HEK293T (cell line): ENCODE measurements at regions not wholly inside any gene's neighbourhood (a gene's known extent, or its start where the extent isn't known, plus 50 kb on each side); places are given as distances from the start of the nearest gene placed in this dataset.

ENCODE experiments used
- CTCF ChIA-PET: fragments of 350-600 bp; formaldehyde crosslinking; extraction: SDS; loops from one replicate; lab custom pipeline; 2021; ENCODE audit warnings: antibody characterized with exemption, inconsistent platforms; lab: Yijun Ruan, JAX
- POLR2A ChIA-PET: fragments of 350-600 bp; formaldehyde crosslinking; extraction: SDS; loops from one replicate; lab custom pipeline; 2020; ENCODE audit warnings: antibody characterized with exemption, inconsistent platforms; lab: Yijun Ruan, JAX
- DNase-seq: peaks from one replicate; pipeline ENCODE4 v3.0.0; 2012; ENCODE audit warnings: mixed read lengths; ENCODE audit errors: extremely low spot score
- ARNT ChIP-seq: fragments of 450-650 bp; IDR thresholded peaks from 2 replicates; pipeline ENCODE4 v1.6.1; 2017; ENCODE audit warnings: mild to moderate bottlenecking
- BHLHE40 ChIP-seq: fragments of 450-650 bp; IDR thresholded peaks from 2 replicates; pipeline ENCODE4 v1.6.1; 2016; ENCODE audit warnings: mild to moderate bottlenecking, moderate library complexity, borderline replicate concordance
- CTBP1 ChIP-seq: fragments of 450-650 bp; IDR thresholded peaks from 2 replicates; pipeline ENCODE4 v1.6.1; 2016; ENCODE audit warnings: borderline replicate concordance
- ELF4 ChIP-seq: fragments of 450-650 bp; IDR thresholded peaks from 2 replicates; pipeline ENCODE4 v1.6.1; 2017; ENCODE audit warnings: antibody characterized with exemption
- FOXA1 ChIP-seq: fragments of 450-650 bp; IDR thresholded peaks from 2 replicates; pipeline ENCODE4 v1.6.1; 2016; ENCODE audit warnings: mild to moderate bottlenecking
- FOXK2 ChIP-seq: fragments of 450-650 bp; IDR thresholded peaks from 2 replicates; pipeline ENCODE4 v1.6.1; 2016; ENCODE audit warnings: mild to moderate bottlenecking
- FOXM1 ChIP-seq: fragments of 450-650 bp; IDR thresholded peaks from 2 replicates; pipeline ENCODE4 v1.6.1; 2017; ENCODE audit warnings: mild to moderate bottlenecking, borderline replicate concordance
- HDGF ChIP-seq: fragments of 450-650 bp; IDR thresholded peaks from 2 replicates; pipeline ENCODE4 v1.6.1; 2017; ENCODE audit warnings: antibody characterized with exemption, borderline replicate concordance
- L3MBTL2 ChIP-seq: fragments of 450-650 bp; conservative IDR thresholded peaks from 2 replicates; pipeline ENCODE4 v1.6.1; 2016; ENCODE audit warnings: mild to moderate bottlenecking
- LEF1 ChIP-seq: fragments of 450-650 bp; IDR thresholded peaks from 2 replicates; pipeline ENCODE4 v1.6.1; 2017; ENCODE audit warnings: mild to moderate bottlenecking, borderline replicate concordance
- NFRKB ChIP-seq: fragments of 450-650 bp; IDR thresholded peaks from 2 replicates; pipeline ENCODE4 v1.6.1; 2016; ENCODE audit warnings: mild to moderate bottlenecking, moderate library complexity
- SP1 ChIP-seq: fragments of 450-650 bp; IDR thresholded peaks from 2 replicates; pipeline ENCODE4 v1.6.1; 2017
- SUZ12 ChIP-seq: fragments of 450-650 bp; IDR thresholded peaks from 2 replicates; pipeline ENCODE4 v1.6.1; 2016; ENCODE audit warnings: mild to moderate bottlenecking
- TARDBP ChIP-seq: fragments of 450-650 bp; IDR thresholded peaks from 2 replicates; pipeline ENCODE4 v1.6.1; 2016
- ZNF384 ChIP-seq: fragments of 450-650 bp; IDR thresholded peaks from 2 replicates; pipeline ENCODE4 v1.6.1; 2016
- TF ChIP-seq, protein P1 (sequence below): fragments of 450-650 bp; IDR thresholded peaks from 2 replicates; pipeline ENCODE4 v1.6.1; 2016

GRCh38 chr2:36266536-36267121, 88.9 kb upstream of the CRIM1 start:
- no peak for DNase-seq
- CTCF ChIA-PET = no interaction called here
- TF ChIP-seq HDGF = no peak
- TF ChIP-seq SP1 = no peak
- TF ChIP-seq ELF4 = no peak
- no peak for TF ChIP-seq TARDBP
- TF ChIP-seq ARNT = no peak
- no peak for TF ChIP-seq FOXK2
- TF ChIP-seq, protein P1, sequence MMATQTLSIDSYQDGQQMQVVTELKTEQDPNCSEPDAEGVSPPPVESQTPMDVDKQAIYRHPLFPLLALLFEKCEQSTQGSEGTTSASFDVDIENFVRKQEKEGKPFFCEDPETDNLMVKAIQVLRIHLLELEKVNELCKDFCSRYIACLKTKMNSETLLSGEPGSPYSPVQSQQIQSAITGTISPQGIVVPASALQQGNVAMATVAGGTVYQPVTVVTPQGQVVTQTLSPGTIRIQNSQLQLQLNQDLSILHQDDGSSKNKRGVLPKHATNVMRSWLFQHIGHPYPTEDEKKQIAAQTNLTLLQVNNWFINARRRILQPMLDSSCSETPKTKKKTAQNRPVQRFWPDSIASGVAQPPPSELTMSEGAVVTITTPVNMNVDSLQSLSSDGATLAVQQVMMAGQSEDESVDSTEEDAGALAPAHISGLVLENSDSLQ = no peak
- TF ChIP-seq SUZ12 = no peak
- POLR2A ChIA-PET = no interaction called here

DNA sequence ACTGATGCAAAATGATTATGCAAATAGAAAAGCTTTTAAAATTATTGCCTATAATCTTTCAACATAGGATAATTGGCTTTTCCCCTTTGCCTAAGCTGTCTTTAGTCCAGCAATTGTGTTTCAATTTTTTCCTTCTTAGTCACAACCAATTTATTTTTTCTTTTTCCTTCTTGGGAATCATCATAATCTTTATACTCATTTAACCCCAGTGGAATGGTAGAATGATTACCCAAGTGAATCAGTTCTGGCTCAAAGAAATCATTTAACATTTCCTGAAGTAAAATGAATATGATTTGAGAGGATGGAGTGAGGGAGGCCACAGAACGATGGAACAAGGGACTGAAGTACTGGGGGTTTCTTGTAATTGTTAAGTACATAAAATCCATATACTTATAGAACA, 93.0 kb upstream of the CRIM1 start:
- TF ChIP-seq TARDBP = no peak
- no peak for TF ChIP-seq NFRKB
- no peak for TF ChIP-seq LEF1
- no peak for TF ChIP-seq SUZ12
- no peak for TF ChIP-seq FOXA1
- no peak for TF ChIP-seq ELF4
- ChIA-PET CTCF (no interaction called here), POLR2A (no interaction called here)
- no peak for DNase-seq

DNA sequence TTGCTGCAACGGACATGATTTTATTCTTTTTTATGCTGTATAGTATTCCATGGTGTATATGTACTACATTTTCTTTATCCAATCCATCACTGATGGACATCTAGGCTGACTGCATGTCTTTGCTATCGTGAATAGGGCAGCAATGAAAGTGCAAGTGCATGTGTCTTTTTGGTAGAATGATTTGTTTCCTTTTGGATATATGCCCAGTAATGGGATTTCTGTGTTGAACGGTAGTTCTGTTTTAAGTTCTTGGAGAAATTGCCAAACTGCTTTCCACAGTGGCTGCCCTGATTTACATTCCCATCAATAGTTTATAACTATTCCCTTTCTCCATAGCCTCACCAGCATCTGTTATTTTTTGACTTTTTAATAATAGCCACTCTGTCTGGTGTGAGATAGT, 99.7 kb upstream of the CRIM1 start:
- ChIA-PET POLR2A (no interaction called here), CTCF (no interaction called here)
- no peak for TF ChIP-seq CTBP1
- TF ChIP-seq L3MBTL2 = no peak
- no peak for TF ChIP-seq TARDBP
- no peak for TF ChIP-seq FOXM1
- DNase-seq = no peak

DNA sequence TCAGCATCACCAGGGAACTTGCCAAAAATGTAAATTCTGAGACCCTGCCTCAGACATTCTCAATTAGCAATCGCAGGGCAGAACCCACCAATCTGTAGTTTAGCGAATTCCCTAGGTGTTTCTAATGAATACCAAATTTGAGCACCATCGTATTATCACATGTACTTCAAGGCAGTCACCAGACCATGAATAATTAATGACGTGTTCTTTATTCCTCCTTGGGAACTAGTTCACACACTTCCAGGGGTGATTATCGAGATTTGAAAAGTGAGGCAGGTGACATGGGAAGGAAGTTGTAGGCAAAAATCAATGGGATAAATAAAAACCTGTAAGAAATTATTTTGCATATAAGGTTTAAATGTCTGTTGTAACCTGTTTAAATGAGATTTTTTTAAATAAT, 102.5 kb upstream of the CRIM1 start:
- POLR2A ChIA-PET = no interaction called here
- TF ChIP-seq BHLHE40 (no peak), FOXM1 (no peak), HDGF (no peak), TARDBP (no peak), FOXA1 (no peak), L3MBTL2 (no peak), ARNT (no peak), CTBP1 (no peak), SUZ12 (no peak), LEF1 (no peak), SP1 (no peak), ZNF384 (no peak), NFRKB (no peak), FOXK2 (no peak), ELF4 (no peak)
- TF ChIP-seq, protein P1 = no peak
- CTCF ChIA-PET = no interaction called here
- no peak for DNase-seq

- DNase-seq = no peak
- no peak for TF ChIP-seq TARDBP
- no peak for TF ChIP-seq ARNT
- no peak for TF ChIP-seq LEF1
- no peak for TF ChIP-seq ZNF384
- TF ChIP-seq SP1 = no peak
- TF ChIP-seq CTBP1 = no peak
- no peak for TF ChIP-seq HDGF
- no peak for TF ChIP-seq FOXM1
- no peak for TF ChIP-seq FOXK2
- TF ChIP-seq NFRKB = no peak
- TF ChIP-seq, protein P1 = no peak
- no peak for TF ChIP-seq FOXA1
- no peak for TF ChIP-seq BHLHE40
- TF ChIP-seq SUZ12 = no peak
- TF ChIP-seq ELF4 = no peak
- POLR2A ChIA-PET = no interaction called here
- CTCF ChIA-PET = interaction anchor here (0.5 kb wide), 1 partner anchor 212 kb away, joined by 8 read pairs; no protein-coding TSS in a partner anchor
These were observed 109.1 kb upstream of the CRIM1 start for GRCh38 chr2:36246320-36246990.

DNA sequence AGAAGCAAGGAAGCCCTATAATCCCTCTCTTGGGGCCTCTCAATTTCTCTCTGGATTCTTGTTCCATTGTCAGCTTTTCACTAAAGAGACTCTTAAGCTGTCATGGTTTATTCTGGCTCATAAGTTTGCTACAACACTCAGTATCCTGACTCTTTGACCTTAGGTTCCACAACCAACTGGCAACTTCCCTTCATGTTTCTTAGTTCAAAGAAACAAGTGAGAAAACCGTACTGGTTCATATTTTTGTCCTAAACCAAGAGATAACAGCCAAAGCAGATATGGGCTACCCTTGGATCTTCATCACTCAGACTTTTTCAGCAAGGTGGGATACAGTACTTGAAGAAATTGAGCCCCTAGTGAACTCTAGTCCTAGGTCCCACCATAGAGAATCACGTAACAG, 109.9 kb upstream of the CRIM1 start:
- TF ChIP-seq NFRKB (no peak), SUZ12 (no peak), L3MBTL2 (no peak), BHLHE40 (no peak), FOXA1 (no peak), ZNF384 (no peak), CTBP1 (no peak), LEF1 (no peak), ARNT (no peak), SP1 (no peak), HDGF (no peak), TARDBP (no peak), FOXK2 (no peak), ELF4 (no peak)
- TF ChIP-seq, protein P1 = no peak
- ChIA-PET POLR2A (no interaction called here), CTCF (interaction anchor here (0.5 kb wide), 1 partner anchor 213 kb away, joined by 8 read pairs; no protein-coding TSS in a partner anchor)
- DNase-seq = no peak
